ENCODE measurements at regions not wholly inside any gene's neighbourhood (a gene's known extent, or its start where the extent isn't known, plus 50 kb on each side); places are given as distances from the start of the nearest gene placed in this dataset.

- TF ChIP-seq CTCF (IDR thresholded peaks at IDR 0.05; ENCODE audit: insufficient read depth, low read length) = no peak
- TF ChIP-seq REST (IDR thresholded peaks at IDR 0.05; ENCODE audit: insufficient replicate concordance, low read depth) = no peak
- no peak for TF ChIP-seq GABPA (IDR thresholded peaks at IDR 0.05; ENCODE audit: low read depth)
- TF ChIP-seq POLR2AphosphoS5 (IDR thresholded peaks at IDR 0.05; ENCODE audit: low read depth) = no peak
- no peak for TF ChIP-seq SPI1 (IDR thresholded peaks at IDR 0.05; ENCODE audit: borderline replicate concordance, low read depth)
These were observed 1231.6 kb upstream of the CELF2 start for GRCh38 chr10:9786101-9786500.

All from HL-60 (cell line).